M059J (cell line): ENCODE measurements at regions not wholly inside any gene's neighbourhood (a gene's known extent, or its start where the extent isn't known, plus 50 kb on each side); places are given as distances from the start of the nearest gene placed in this dataset.

ENCODE experiments used
- DNase-seq: peaks from one replicate; pipeline ENCODE4 v3.0.0-alpha.2; 2012; ENCODE audit warnings: low read depth

DNA sequence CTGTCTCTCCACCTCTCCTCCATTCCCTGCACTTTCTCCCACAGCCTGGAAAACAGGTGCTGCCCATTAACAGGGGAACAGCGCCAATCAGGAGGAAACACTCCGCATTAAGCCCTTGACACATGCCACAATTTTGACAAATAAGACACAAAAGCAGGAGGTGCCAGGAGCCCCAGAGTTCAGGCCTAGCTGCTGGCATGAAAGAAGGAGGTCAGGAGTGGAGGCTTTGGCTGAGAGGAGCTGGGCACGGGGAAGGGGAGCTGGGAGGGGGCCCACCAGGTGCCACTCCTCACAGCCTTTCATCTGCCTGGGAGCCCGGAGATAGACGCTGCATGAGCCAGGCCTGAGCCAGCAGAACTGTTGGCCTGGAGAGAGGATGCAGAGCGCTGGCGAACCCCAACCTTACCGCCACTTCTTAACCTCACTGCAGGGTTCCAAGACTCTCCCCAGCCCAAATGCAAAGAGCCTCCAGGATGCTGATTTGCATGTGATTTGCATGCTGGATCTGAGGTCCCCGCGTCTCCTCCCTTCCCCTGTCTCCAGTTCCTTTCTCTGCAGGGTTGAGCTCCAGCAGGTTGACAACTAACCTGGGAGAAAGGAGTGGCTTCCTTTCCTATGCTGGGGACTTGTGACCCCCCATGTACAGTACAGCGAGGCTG, 139.8 kb upstream of the SDK2 start:
- no peak for DNase-seq

DNA sequence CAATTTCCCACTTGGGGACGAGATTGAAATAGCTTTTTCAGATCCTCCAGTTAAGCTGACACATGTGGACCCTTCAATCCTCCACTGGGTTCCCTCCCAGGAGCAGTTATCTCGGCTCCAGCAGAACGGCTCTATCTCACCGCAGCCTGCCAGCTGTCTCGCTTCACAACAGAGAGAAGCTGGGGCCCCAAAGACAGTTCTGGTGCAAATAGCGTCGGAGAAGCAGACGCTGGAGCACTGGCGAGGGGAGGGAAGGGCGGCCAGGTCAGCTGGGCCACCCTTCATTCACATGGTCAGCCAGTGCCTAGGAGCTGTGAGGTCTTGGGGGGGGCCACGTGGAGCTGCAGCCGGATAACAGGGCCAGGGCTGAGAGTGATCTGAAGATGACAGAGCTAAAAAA, 141.3 kb upstream of the SDK2 start:
- no peak for DNase-seq

DNA sequence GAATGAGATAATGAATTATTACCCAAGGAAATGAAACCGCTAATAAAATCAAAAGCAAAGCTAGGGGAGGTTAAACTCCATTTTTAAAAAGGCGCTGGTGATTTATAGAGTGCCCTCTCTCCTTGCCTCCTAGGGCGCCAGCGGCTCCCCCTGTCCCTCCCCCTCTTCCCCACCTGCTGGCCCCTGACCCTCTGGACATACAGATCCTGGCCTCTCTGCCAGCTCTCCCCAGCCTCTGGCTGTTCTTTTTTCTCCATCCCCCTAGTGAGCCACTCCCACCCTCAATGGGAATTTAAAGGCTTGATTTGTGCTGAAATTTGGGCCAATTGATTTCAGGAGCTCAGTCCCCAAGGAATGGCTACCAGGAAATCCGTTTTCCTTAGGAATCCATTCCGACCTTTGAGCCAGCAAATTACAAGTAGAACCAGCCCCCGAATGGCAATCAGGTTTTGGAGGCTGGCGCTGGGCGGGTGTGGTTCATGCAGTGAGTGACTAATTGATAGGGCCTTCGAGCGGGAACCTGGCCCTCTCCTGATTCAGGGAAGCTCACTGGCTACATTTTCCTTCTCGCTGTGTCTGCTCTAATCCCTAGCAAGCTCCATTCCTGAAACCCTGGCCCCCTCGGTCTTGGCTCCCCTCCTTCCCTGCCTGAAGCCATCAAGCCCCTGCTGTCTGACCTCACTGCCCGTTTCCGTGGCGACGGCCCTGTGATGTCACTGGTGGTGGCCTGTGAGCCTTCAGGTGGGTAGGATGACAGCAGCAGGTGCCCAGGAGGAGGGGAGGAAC, 141.9 kb upstream of the SDK2 start:
- no peak for DNase-seq

DNA sequence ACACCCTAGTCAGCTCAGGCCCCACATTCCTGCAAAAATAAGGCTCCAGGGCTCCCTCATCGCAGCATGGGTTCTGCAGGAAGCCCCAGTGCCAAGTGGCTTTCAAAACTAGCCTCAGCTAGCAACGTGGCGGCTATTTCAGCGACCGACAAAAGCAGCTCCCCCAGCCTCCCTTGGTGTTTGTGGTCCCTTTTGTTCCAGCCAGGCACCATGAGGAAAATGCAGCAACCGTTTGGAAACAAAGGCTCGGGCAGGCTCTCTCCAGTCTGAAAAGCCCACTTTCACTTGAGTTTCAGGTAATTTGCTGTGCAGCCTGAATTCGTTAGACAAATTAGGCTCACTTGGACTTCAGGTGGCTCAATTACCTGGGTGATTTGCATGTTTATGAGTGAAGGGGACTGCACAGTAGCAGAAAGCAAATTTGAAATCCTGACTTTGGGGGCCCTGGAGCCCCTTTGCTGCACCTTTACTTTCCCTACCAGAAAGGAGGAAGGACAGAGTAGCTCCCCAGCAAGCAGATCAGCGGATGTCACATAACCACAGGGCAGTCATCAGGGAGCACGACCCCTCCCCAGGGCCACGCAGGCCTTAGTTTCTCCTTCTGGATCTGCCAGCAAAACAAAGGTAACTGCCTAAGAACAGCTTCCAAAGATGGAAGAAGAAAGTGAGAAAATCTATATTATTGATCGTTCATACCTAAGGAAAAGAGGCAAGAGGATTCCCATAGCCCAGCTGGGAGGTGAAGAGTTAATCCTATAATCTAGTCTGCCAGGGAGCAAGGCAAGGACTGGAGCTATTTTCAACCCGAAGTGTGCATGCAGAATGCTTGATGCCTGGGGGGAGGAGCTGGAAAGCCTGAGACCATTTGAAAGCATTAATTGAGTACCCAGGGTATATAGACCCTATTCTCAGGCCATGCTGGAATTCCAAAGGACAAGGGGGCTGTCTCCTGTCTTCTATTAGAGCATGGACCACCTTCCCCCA, 143.1 kb upstream of the SDK2 start:
- DNase-seq = no peak

DNA sequence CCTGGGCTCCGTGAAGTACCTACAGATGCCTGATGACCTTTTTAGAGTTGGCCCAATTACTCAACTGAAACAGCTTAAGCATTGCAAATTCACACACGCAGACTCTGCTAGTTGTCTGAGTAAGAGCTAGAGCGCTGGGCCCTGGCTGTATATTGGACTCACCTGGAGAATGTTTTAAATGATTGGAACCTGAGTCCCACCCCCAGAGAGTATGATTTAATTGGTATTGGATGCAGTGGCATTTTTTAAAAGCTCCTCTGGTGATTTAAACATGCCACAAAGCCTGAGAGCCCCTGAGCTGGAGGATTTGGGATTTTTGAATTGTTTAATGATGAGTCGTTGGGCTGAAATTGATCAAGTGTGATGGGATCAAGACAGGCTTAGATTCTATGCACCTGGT, 143.9 kb upstream of the SDK2 start:
- no peak for DNase-seq

DNA sequence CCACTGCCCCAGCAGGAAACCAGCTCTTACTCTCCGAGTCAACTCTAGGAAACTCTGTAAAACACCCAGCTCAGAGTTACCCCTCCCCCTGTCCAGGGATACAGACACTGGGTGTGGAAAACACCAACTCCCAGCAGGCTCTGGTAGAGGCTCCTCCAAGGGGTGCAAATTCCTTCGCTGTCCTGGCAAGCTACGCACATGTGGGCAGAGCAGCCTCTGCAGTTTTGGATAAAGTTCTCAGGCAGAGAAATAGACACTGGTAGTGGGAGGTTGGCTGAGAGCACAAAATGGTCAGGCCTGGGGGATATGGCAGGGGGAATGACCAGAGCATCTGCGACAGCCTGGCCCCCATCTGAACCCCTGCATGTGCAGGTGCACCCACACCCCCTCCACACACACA, 146.9 kb upstream of the SDK2 start:
- DNase-seq = no peak

DNA sequence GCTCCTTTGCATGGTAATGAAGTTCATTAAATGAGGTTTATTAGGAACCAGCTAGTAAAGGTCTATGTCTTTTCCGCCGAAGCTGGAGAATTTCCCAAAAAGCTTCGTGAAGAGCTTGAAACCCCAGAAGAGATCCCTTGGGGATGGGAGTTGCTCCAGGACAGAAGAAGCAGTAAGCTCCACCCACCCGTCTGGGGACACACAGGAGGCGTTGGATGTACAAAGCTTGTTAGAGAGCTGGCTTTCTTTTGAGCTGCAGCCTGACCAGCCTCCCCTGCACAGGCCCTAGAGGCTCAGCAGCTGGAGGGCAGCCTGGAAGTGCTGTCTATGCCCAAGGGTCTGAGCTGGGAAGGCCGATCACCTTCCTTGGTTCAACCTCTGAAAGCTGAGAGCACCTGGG, 147.4 kb upstream of the SDK2 start:
- no peak for DNase-seq

DNA sequence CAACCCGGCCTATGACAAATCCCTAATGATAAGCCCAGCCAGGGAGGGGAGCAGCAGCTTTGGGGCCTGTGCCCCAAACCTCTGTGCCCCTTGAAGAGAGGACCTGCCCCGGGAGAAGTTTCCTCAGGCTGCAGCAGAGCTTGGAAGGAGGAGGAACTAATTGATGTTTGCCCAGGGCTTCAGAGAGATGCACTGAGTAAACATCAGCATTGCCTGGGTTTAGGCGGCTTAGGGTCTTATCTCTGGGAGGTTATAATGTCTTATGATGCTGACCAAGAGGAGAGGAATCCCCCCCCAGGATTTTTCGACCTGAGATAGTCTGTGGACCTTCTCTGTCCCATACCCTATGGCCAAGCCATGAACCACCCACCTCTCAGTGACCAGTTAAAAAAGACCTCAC, 148.7 kb upstream of the SDK2 start:
- DNase-seq = no peak

DNA sequence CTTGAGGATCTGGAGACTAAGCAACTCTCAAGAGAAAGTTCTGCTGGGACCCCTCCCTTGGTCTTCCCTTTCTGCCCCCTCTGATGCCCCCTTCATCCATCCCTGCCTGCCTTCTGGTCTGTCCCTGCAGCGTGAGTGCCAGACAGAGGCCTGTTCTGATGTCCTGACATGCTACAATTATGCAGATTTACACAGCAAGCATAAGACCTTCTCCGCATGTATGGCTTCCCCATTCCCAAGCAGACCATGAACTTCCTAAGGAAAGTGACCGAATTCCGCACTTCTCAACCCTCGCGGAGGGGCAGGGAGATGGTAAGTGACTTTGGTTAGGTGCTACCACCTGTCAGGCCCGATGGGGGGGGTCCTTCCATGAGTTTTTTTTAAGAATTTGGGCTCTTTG, 150.1 kb upstream of the SDK2 start:
- DNase-seq = no peak

DNA sequence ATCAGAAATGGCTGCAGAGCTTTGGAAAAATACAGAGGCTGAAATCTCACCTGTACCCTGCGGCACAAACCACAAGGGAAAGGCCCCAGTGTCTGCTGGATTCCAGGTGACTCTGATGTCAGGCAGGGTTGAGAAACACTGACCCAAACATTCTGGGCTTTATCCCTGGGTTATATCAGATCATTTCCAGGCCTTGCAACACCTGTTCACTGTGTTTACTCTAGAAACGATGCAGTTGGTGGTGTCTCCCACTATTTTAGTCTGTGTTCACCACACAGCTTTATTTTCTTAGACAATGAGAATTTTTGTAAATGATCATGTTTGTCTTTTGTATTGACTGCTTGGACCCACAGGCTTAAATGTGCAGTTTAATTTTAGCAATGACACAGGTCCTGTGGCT, 151.5 kb upstream of the SDK2 start:
- DNase-seq = no peak

DNA sequence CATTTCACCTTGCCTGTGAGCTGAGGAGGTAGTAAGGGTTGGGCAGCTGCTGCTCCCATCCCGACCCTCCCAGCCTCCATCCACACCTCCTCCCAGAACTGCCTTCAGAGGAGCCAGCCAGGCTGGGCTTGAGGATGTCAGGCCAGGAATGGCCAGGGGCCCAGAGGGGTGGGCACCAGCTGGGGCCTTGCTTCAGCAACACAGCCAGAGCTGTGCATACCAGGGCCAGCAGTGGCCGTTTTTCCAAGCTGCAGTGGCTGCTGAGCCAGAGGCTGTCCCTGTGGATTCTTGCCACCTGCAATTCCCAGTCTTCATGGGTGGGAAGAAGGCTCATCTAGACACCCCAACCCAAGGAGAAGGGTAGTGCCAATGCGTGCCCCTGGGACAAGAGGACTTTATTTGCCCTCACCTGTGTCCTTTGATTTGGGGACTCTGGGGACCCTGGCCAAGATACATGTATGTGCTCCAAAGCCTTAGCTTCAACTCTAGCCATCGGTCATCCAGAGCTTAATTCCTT, 153.4 kb upstream of the SDK2 start:
- no peak for DNase-seq

DNA sequence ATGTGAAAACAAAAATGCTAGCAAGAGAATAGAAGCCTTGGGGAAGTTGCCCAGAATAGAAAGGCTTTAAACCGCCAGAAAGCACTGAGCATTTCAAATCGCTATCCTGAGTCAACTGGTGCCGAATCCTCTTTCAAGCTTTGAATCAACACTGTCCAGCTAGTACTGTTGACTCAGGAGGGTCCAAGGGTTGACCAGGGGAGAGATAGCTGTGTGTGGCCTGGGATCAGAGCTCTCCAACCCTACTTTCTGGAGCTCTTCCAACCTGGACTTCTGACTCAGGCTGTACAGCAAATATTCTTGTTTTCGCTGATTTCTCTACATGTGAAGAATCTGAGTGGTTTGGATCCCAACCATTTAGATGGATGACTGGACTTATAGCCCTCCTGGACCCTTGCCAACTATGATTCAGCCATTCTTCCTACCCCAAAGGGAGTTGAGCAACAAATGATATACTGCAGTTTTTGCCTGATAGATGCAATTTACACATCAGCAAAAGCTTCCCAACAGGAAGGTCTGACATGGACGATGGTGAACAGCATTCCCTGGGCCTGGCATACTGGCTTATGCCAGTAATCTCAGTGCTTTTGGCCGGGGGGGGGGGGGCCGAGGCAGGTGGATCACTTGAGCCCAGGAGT, 154.0 kb upstream of the SDK2 start:
- peak; percentile 90 for DNase-seq

DNA sequence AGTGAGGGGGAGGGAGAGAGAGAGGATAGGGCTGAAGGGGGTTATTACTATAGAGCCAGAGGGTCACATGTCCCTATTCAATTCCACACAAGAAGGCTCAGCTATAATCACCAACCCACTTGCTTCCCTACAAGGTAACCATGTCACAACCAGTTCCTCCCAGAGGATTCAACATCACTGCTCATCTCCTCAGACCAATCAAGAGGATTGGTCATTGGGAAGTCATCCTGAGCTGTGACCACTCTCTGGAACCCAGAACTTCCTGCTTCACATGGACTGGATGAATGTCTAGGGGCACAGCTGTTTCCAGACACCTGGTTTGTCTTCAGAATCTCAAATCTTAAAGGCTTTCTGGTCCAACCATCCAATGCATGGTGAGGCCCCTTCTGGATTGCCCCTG, 154.9 kb upstream of the SDK2 start:
- DNase-seq = no peak

DNA sequence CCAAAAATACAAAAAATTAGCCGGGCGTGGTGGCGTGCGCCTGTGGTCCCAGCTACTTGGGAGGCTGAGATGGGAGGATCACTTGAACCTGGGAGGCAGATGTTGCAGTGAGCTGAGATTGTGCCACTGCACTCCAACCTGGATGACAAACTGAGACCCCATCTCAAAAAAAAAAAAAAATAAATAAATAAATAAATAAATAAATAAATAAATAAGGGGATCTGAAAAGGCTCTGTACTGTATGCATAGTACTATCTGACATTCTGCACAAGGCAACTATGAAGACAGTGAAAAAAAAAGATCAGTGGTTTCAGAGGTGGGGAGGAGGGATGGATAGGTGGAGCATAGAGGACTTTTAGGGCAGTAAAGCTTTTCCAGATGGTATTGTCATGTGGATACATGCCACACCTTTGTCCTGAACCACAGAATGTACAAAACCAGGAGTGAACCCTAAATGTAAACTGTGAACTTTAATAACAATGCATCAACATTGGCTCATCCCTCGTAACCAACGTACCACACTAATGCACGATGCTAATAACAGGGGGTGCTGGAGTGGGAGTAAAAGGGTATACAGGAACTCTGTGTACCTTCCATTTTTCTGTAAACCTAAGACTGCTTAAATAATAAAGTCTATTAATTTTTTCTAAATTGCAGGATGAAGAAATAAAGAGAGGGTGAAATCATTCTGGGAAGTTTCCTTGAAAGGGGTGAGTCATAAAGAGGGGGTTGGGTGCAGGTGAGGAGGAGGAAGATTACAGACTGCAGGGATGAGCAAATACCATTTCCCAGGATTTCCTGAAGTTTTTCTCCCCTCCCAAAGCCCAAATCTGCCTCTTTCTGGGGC, 155.8 kb upstream of the SDK2 start:
- DNase-seq = no peak

DNA sequence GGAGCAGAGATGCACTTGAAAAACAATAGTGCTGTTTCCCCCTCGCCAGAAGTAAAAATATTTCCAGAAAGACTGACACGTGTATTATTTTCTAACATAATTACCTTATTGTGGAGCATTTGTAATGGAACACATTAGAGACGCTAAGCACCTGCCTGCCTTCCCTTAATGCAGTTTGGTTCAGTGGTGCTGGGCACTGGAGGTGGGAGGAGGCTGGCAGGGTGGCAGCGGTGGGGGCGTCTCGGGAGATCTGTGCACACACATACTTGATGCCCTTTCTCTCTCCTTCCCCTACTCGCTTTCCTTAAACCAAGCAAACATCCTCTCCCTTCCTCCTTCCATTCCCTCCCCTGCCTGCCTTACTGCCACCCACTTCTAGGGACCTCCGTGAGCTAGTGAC, 156.6 kb upstream of the SDK2 start:
- DNase-seq = no peak

DNA sequence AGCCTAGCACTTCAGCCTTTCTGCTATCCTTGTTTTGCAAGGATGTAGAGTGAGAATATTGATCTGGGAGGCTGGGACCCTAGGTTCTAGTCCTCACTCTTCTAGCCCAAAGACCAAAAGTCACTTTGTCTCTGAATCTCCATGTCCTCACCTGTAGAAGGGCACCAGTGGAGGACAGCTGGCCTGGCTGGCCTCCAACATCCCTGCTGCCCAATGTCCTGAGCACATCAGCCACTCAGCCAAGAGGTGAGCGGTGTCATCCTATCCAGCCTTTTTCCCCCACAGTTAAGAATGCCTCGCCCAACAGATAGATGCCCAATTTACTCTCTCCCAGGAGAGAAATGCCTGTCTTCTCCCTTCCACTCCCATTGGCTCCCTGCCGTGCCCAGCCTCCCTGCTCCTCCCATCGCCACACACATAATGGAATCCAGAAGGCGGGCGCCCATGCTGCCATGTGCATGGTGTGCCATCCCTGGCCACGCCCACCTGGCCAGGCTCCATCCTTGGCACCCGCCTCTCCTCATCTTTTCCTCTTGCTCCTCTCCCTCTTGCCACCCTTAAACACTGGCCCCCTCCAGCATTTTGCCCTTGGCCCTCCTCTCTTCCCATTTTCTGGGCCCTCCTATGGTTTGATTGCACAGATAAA, 157.3 kb upstream of the SDK2 start:
- no peak for DNase-seq

DNA sequence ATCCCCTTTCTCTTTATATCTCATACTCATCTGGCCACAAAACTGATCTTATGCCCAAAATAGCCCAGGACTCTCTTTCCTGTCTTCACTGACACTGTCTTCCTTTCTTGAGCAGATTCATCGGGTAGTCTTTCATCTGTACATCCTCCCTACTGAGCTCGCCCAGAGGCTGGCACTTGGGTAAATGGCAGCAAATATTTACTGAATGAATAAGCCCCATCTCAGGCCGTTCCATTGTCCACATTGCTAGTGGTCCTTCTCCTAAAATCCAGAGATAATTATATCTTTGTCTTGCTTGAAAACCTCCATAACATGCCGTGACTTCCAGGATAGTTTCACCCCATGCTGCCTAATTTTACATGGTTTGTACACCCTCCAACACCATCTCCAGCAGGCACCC, 158.1 kb upstream of the SDK2 start:
- no peak for DNase-seq

DNA sequence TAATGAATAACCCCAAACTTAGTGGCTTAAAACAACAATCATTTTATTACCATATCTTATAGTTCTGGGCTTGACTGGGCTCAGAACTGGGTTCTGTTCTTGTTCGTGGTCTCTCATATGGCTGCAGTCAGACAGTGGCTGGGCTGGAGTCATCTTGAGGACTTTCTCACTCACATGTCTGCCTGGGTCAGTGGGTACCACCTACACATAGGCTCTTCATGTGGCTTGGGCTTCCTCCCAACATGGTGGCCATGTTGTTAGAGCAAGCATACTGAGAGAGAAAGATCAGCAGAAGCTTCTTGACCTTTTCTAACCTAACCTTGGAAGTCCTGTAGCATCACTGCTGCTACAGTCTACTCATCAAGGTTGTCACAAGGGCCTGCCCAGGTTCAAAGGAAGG, 158.6 kb upstream of the SDK2 start:
- DNase-seq = no peak

DNA sequence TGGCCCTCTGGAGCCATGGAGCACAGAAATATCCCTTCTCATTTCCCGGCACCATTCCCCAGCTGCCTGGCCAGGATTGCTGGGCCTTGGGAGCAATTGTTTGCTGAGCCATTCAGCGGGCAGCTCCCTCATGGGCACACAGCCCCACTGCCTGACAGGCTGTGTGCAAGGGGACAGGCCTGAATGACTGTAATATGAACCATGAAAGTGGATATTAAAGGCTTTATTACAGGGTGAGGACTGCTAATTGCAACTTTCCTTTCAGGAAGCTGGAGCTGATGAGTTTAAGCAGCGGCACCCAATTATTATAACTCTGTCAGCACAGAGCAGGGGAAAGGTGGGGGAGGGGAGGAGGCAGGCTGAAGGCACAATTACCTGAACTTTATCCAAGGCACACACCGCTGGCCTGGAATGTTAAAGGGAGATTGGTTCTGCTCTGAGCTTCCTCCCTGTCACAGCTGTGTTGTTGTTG, 159.8 kb upstream of the SDK2 start:
- DNase-seq = no peak

DNA sequence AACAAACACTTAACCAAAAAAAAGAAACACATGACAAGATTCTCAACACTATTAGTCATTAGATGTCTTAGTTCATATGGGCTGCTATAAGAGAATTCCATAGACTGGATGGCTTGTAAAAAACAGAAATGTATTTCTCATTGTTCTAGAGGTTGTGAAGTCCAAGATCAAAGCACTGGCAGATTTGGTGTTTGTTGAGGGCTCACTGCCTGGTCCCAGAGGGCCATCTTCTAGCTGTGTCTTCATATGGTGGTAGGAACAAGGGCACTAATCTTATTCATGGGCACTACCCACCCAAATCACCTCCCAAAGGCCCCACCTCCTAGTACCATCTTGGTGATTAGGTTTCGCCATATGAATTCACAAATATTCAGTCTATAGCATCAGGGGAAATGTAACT, 162.5 kb upstream of the SDK2 start:
- DNase-seq = no peak
